ENCODE measurements at regions not wholly inside any gene's neighbourhood (a gene's known extent, or its start where the extent isn't known, plus 50 kb on each side); places are given as distances from the start of the nearest gene placed in this dataset.

- H3K4me3 ChIP-seq (ENCODE audit: low read depth, low read length), result no peak overlapping the region
- no peaks in the 10 kb centered on the region for H3K9me3 ChIP-seq (ENCODE audit: control insufficient read depth, insufficient read depth, low read length)
- POLR2A ChIA-PET, result no interaction called here
- H3K27me3 ChIP-seq (ENCODE audit: control insufficient read depth, insufficient read depth, low read length), result peaks cover 3% of the 10 kb centered on the region
- CTCF ChIA-PET, result interaction anchor here (0.7 to 2.9 kb wide), 21 partner anchors 11 to 473 kb away, joined by 3 to 22 read pairs (median 5); partner anchors contain the start of gene C2CD4A
- no peak for DNase-seq (ENCODE audit: low read depth, low spot score)
- H3K27ac ChIP-seq (ENCODE audit: low read depth, low read length), result no peak overlapping the region
- no peak for TF ChIP-seq CTCF (IDR thresholded peaks at IDR 0.05; ENCODE audit: low read depth, low read length)
Observed at GRCh38 chr15:62307551-62307950, 142.5 kb upstream of the C2CD4B start.

DNA sequence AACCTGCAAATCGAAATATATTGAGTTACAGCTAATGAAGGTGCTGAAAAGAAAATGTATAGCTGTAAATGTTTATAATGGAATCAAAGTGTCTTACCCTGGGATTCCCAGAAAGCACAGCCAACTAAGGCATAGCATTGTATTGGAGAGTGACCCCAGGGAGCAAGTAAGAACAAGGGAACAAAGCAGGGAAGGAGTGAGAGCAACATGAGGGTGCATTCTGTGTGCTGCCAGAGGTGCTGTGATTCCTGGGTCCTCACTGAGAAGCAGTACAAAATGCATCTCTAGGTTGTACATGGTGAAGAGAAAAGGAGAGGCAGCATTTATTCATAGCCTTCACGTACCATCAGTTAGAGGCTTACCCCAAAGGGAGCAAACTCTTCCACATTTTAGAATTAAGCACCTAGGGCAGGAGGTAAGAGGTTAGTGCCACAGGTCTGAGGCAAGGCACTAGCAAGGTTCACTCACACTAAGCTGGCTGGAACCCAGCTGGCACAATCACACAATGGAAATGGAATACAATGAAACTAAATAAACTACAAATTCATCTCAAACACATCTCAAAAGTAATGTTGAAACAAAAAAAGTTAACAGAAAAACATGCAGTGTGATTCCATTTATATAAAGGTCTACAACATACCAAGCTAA lies 151.5 kb upstream of the C2CD4B start:
- Histone ChIP-seq H3K27ac (ENCODE audit: low read depth, low read length) (no peak overlapping the region), H3K4me3 (ENCODE audit: low read depth, low read length) (no peak overlapping the region), H3K9me3 (ENCODE audit: control insufficient read depth, insufficient read depth, low read length) (no peaks in the 10 kb centered on the region), H3K27me3 (ENCODE audit: control insufficient read depth, insufficient read depth, low read length) (peaks cover 9% of the 10 kb centered on the region)
- no peak for DNase-seq (ENCODE audit: low read depth, low spot score)
- POLR2A ChIA-PET, result no interaction called here
- CTCF ChIA-PET, result interaction anchor here (1.1 kb wide), 1 partner anchor 10 kb away, joined by 3 read pairs; no protein-coding TSS in a partner anchor
- no peak for TF ChIP-seq CTCF (IDR thresholded peaks at IDR 0.05; ENCODE audit: low read depth, low read length)

- peaks cover 10% of the 10 kb centered on the region for H3K27me3 ChIP-seq (ENCODE audit: control insufficient read depth, insufficient read depth, low read length)
- H3K9me3 ChIP-seq (ENCODE audit: control insufficient read depth, insufficient read depth, low read length), result no peaks in the 10 kb centered on the region
- ChIA-PET CTCF (no interaction called here), POLR2A (no interaction called here)
- no peak for DNase-seq (ENCODE audit: low read depth, low spot score)
- no peak overlapping the region for H3K27ac ChIP-seq (ENCODE audit: low read depth, low read length)
- TF ChIP-seq CTCF (IDR thresholded peaks at IDR 0.05; ENCODE audit: low read depth, low read length), result no peak
- H3K4me3 ChIP-seq (ENCODE audit: low read depth, low read length), result no peak overlapping the region
Observed at GRCh38 chr15:62320259-62320658, 155.2 kb upstream of the C2CD4B start.

GRCh38 chr15:62323353-62323890 lies 158.3 kb upstream of the C2CD4B start:
- no peak for DNase-seq (ENCODE audit: low read depth, low spot score)
- peaks cover 18% of the 10 kb centered on the region for H3K27me3 ChIP-seq (ENCODE audit: control insufficient read depth, insufficient read depth, low read length)
- TF ChIP-seq CTCF (IDR thresholded peaks at IDR 0.05; ENCODE audit: low read depth, low read length), result no peak
- H3K27ac ChIP-seq (ENCODE audit: low read depth, low read length), result no peak overlapping the region
- ChIA-PET CTCF (no interaction called here), POLR2A (no interaction called here)
- H3K4me3 ChIP-seq (ENCODE audit: low read depth, low read length), result no peak overlapping the region
- no peaks in the 10 kb centered on the region for H3K9me3 ChIP-seq (ENCODE audit: control insufficient read depth, insufficient read depth, low read length)

- DNase-seq (ENCODE audit: low read depth, low spot score), result no peak
- Histone ChIP-seq H3K27ac (ENCODE audit: low read depth, low read length) (no peak overlapping the region), H3K4me3 (ENCODE audit: low read depth, low read length) (no peak overlapping the region), H3K27me3 (ENCODE audit: control insufficient read depth, insufficient read depth, low read length) (peaks cover 16% of the 10 kb centered on the region), H3K9me3 (ENCODE audit: control insufficient read depth, insufficient read depth, low read length) (no peaks in the 10 kb centered on the region)
- CTCF ChIA-PET, result interaction anchor here (1.3 kb wide), 1 partner anchor 17 kb away, joined by 5 read pairs; no protein-coding TSS in a partner anchor
- POLR2A ChIA-PET, result no interaction called here
- TF ChIP-seq CTCF (IDR thresholded peaks at IDR 0.05; ENCODE audit: low read depth, low read length), result no peak
Observed at GRCh38 chr15:62324382-62324781, 159.3 kb upstream of the C2CD4B start.

All from AG04450 (cell line).